ENCODE measurements at regions not wholly inside any gene's neighbourhood (a gene's known extent, or its start where the extent isn't known, plus 50 kb on each side); places are given as distances from the start of the nearest gene placed in this dataset.

- peak in 1 of 3 donors; percentile 67 for DNase-seq
Observed at GRCh38 chr9:86454701-86455615, 100.7 kb upstream of the TUT7 start.

GRCh38 chr9:86452201-86452828 is 98.1 kb upstream of the TUT7 start:
- DNase-seq, result no peak

DNA sequence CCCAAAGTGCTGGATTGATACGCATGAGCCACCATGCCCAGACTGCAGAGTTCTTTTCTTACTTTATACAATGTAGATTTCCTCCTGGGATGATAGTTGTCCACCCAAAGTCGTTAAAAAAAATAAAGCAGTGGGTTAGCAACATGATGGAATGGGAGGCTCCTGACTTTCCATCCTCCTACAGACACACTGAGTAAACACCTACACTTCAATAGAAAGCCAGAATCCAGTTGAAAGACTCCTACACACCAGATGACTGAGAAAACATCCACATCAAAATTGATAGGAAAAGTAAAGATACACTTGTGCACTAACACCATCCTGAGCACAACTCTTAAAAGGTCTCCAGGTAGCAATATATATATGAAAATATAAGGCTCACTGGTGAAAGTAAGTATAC is 95.0 kb upstream of the TUT7 start:
- no peak for DNase-seq

DNA sequence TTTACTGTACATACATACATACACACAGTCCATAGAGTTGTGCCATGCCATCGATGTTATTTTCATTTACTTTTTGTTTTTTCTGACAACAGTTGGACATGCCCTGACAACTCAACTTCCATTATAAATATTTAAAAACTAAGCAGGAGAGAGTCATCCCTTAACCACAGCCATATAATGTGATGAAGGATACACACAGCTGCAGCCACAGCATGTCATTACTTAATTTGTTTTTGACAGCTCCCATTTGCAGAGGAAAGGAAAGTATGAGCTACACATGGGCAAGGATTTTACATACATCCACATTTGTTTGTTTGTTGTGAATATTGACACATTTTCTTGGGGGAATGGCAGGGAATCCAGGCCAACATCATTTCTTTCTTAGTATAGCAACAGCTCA is 91.5 kb upstream of the TUT7 start:
- DNase-seq, result peak in 1 of 3 donors; percentile 56

GRCh38 chr9:86443992-86444391 is 89.8 kb upstream of the TUT7 start:
- DNase-seq, result no peak

DNA sequence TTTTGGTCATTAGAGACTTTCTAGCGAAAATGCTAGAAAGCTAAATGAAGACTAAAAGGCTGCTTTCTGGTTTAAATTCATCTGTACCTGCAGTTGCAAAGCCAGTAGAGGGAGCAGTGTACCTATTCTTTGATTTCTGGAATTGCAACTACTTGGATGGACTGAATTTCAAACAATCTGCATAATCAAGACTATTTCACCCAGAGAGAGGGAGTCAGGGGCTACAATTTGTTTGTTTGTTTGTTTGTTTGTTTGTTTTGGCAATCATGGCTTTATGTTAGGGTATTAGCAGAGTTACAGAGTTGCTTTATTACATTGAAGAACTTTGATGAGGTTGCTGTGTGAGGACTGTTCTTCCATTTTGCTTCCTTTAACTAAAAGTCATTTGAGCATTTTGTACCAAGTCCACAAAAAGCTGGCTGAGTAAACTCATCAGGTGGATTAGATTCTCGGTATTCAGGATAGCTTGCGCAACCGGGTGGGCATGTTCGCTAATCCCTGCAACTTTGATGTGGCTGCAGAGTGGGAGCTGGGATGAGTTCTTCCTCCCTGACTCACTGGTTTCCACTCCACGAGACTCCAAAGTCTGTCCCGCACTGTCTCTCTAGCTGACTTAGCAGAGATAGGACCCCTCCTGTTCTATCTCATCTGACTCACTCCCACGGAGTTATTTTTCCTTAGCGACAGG is 80.0 kb upstream of the TUT7 start:
- DNase-seq, result peak; percentile 72 to 89 (median 78)

- DNase-seq, result no peak
Observed at GRCh38 chr9:86424251-86424891, 70.2 kb upstream of the TUT7 start.

- DNase-seq, result peak; percentile 45 to 79 (median 60)
Observed at GRCh38 chr9:86413971-86414880, 60.0 kb upstream of the TUT7 start.

GRCh38 chr9:86410281-86410680 is 56.1 kb upstream of the TUT7 start:
- no peak for DNase-seq

- DNase-seq, result no peak
Observed at GRCh38 chr9:86408121-86408520, 53.9 kb upstream of the TUT7 start.

DNA sequence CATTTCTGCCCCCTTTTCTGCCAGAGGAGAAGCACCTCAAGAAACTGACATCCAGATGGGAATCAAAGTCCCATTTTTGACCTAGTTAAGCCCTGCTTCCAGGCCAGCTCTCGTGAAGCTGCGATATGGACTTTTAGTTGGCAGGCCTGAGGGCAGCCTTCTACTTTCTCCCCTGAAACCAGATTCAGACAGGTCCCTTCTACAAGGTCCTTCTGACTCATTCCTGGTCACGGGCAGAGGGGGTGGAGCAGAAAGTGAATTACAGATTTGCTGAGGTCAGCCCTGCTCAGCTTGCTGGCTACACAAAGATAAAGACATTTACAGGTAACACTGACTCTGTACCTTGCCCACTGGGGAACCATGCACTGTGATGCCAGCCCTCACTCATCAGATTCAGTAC is 52.8 kb upstream of the TUT7 start:
- no peak for DNase-seq

GRCh38 chr9:86406366-86406765 is 52.2 kb upstream of the TUT7 start:
- DNase-seq, result no peak

- peak; percentile 19 to 70 (median 49) for DNase-seq
Observed at GRCh38 chr9:86405926-86406325, 51.7 kb upstream of the TUT7 start.

GRCh38 chr9:86405086-86405491 is 50.9 kb upstream of the TUT7 start:
- no peak for DNase-seq

Data from muscle of back (tissue), 3 donors.